NCI-H1048 (cell line): ENCODE measurements at regions not wholly inside any gene's neighbourhood (a gene's known extent, or its start where the extent isn't known, plus 50 kb on each side); places are given as distances from the start of the nearest gene placed in this dataset.
A peak's percentile ranks its signal among the peaks of the same experiment; 100 is the strongest.
"Not testable (repeated sequence)": the region's sequence is repeated elsewhere in the genome, so short reads cannot be mapped to it uniquely, and the experiment has no call there.

Experiments used
- DNase-seq: peaks from one replicate; lab custom pipeline; 2025; lab: John Stamatoyannopoulos, UW

DNA sequence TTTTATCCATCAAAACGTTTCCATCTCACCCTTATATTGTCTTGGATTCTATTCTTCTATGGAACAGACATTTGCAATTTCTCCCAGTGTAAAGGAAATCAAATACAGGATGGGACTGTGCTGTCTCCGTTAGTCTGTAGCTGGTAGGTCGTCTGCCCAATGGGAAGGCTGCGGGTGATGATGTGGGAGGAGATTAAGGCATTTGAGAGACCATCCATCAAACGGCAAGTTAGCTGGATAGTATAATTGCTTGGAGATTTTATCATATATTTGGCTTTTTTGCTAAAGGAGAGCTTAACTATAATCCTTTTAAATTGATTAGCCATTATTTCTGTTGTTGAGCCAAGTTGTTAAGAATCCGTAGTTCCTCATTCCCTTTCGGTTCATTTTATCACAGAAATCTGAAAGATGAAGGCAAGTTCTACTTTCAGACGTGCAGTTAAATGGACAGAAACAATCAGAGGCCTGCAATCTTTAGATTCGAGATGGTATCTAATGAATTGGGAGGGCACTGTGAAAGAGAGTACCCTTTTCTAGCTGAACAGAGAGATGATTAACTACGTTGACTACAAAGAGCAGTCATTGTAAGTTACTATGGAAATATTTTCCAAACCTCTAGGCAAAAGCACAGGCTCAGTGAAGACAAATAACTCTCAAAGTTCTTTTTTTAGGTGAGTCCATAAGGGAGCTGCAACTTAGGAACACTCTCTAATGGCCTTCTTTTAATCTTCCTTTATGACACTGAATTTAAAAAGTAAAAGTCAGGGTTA lies 253.3 kb upstream of the KIAA1217 start:
- no peak for DNase-seq

DNA sequence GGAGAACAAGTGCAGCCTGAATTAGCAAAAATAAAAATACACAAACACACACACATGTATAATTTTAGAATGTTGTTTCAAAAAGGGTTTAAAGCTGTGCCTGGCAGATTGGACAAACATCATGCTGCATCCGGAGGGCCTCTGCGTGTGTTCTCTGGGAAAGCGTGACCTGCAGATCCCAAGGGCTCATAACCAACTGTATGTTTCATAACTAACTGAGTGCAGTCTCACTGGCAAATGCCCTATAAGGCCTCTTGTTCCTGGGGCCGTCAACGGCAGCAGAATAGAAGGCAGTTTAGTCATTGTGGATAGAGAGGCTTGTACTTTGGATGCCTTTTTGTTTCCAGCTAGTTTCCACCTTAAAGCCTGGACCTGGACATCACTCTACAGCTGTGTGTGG lies 243.8 kb upstream of the KIAA1217 start:
- DNase-seq = no peak

DNA sequence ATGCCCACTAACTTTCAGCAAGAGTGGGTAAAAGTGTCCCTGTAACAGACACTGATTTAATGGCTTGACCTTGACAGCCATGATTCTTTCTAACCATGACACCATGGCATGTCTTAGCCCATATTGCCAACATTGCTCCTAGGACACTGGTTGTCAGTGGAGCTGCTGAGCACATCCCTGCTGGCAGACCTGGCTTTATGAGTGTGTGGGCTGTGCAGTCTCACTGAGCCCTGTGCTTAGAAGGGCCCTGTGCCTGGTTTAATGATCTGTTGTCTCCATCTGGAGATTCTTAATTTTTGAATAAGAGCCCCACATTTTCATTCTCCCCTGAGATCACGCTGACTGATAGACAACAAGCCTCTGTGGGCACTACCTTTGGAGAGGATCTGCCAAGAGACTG lies 243.1 kb upstream of the KIAA1217 start:
- no peak for DNase-seq

DNA sequence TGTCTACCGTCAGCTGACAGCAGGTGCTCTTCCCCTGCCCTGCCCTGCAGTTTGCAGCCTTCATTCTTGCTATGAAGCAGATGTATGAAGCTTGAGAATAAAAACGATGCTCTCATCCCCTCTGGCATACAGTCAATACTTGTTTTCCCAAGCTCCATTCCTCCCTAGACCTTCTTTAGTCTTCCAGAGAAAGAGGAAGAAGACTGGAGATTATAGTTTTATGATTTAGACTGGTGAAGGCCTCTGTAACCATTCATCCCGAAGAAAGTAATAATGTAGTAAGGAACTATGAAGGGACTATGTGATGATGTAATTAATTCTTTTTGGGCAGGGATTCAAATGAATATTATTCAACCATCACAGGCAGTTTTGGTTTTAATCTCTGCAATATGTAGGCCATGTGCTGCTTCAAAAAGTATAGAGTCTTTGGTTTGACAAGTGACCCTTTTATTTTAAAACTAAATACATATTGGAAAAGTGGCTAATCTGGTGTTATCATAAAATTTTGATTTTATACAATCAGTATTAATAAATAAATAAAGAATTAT lies 242.4 kb upstream of the KIAA1217 start:
- no peak for DNase-seq

DNA sequence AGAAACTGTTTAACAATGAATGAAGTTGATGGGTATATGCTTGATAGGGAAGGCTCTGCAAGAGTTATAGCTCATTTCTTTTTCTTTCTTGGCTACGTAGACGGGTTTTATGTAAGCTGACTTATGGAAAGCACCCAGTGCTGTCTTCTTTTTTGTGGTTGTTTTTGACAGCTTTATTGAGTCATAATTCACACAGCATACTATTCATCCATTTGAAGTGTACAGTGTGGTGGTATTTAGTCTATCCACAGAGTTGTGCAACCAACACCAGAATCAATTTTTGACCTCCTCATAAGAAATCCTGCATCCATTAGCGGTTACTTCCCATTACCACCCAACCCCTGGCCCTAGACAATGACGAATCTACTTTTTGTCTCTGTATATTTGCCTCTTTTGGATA lies 240.6 kb upstream of the KIAA1217 start:
- DNase-seq = no peak

DNA sequence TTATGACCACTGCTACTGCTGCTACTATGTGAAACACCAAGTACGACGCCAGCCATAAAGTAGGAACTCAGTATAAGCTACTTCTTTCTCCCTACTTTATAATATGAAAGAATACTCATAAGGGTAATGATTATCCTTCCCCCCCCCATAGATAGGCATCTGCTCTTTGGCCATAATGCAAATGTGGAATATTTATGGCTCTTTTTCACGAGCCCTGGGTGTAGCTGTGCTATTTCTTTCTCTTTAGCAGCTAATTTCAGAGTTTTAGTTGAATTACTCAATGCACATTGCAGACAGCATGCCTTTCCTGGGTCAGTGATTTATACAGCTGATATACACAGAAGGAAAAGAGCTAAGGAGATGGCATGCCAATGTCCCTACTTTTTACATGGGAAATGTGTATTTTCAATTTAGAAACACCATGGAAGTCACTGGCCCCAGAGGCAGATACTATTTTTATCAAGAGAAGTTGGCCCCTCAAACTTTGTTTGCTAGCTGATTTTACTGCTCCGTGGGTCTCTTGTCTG lies 234.1 kb upstream of the KIAA1217 start:
- DNase-seq = no peak

DNA sequence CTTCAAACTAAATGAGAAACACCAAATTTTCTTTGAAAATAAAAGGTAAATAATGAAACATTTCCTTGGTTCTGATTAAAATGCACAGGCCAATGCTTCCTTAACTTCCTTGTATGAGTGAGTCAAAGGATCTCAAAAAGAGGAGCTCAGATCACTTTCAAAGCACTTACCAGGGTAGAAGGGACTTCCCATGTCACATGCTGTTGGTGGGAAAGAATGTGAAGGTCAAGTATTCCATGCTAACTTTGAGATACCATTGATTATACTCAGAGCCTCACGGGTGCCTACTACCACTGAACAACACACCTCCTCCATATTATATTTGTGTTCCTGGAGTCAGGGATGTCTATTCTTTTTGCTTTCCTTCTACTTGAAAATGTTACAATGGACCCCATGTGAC lies 233.5 kb upstream of the KIAA1217 start:
- no peak for DNase-seq

DNA sequence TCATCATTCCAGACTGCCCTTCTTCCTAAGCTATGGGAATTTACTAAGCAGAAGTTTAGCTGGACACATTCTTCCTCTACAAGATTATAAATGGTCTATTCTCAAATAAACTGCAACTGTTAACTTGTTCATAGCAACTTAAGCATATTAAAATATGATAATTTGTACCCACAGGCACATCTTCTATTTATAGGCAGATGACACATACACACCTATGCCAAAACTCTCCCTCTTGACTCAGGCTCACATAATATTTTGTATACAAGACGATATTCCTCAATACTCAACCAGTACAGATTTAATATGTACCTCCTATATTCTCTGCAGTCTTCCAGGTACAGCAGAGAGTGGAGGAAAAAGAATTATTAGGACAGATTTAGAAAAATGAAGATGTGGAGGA lies 232.7 kb upstream of the KIAA1217 start:
- no peak for DNase-seq

DNA sequence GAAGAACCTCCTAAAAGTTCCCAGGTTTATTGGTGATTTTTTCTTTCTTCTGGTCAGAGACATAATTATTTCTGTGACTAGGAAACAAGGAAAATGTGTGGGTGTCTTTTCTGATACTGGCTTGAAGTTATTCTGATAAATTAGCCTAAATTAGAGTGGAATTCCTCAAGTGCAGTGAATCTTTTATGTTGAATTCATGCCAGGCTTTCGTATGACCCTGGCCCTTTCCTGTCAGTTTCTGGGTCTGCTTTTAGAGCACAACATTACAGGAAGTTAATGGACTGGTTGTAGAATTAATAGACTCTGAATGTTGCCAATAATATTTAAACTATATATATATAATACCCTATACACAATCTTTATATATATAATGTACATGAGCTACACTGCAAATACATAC lies 230.6 kb upstream of the KIAA1217 start:
- DNase-seq = no peak

DNA sequence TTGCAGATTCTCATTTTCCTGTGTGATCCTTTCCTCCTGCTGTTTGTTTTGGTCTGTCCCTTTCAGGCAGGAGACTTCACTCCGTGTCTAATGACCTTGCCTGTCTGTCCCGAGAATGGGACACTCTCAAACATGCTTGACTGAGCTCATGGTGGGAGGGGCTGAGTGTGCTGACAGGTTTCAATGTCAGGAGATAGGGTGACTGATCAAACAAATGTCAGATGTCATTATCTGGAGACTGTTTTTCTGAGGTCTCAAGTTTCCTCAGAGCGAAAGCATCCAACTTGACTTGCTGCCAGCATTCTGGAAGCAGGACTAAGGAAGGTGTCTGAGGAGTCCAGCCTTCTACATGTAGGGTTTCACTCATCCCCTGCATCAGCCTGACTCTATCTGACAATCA lies 228.8 kb upstream of the KIAA1217 start:
- no peak for DNase-seq

DNA sequence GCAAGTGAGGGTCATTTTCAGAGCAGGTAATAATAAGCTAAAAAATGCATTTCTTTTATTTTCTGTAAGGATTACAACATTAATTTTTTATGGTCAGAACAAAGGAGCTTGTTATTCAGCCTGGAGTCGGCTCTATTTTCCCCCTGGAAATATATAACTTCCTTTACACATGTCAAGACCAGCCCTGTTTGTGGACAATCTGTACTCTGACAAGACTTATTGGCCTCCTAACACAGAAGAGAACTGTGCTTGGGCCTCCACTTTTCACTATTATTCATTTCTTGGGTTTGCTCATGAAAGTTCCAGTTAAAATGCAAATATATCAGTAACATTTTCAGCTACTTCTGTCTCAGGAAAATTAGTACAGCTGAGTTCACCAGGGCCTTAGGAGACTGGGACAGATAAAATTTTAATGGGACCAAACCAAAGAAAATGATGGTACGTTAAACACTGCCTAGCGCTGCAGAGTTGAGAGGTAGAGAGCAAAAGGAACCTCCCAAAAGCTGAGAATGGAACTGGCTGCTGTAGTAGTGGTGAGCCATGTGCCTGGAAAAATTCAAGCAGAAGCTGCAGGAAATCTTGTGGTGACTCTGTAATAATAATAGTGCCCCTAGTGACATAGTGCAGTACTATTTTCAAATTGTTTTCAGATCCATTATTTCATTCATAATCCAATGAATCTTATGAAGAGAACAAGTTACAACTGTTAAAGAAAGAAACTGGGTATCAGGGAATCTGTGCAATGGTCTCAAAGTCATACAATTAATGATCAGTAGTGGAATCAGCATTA lies 227.2 kb upstream of the KIAA1217 start:
- no peak for DNase-seq

DNA sequence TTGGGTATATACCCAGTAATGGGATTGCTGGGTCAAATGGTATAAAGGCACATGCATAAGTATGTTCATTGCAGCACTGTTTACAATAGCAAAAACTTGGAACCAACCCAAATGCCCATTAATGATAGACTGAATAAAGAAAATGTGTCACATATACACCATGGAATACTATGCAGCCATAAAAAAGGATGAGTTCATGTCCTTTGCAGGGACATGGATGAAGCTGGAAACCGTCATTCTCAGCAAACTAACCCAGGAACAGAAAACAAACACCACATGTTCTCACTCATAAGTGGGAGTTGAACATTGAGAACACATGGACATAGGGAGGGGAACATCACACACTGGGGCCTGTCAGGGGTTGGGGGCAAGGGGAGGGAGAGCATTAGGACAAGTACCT lies 224.5 kb upstream of the KIAA1217 start:
- not testable (repeated sequence) for DNase-seq

DNA sequence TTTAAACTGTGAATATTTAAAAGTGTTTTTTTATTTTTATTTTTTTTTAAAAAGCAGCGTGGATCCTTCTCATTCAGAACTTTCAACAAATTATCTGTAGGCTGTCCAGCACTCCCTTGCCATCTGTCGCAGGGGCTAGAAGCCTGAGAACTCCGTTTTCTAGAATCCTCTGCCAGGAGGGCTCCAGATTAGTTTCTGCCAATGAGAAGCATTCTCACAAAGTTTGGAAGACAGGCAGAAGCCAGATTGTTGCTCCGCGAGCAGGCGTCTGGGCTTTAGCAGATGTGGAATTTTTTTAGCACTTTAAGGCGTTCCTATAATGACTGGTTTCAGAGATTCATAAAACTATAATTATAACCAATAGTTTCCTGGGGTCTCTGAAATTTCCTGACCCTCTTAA lies 220.9 kb upstream of the KIAA1217 start:
- no peak for DNase-seq

DNA sequence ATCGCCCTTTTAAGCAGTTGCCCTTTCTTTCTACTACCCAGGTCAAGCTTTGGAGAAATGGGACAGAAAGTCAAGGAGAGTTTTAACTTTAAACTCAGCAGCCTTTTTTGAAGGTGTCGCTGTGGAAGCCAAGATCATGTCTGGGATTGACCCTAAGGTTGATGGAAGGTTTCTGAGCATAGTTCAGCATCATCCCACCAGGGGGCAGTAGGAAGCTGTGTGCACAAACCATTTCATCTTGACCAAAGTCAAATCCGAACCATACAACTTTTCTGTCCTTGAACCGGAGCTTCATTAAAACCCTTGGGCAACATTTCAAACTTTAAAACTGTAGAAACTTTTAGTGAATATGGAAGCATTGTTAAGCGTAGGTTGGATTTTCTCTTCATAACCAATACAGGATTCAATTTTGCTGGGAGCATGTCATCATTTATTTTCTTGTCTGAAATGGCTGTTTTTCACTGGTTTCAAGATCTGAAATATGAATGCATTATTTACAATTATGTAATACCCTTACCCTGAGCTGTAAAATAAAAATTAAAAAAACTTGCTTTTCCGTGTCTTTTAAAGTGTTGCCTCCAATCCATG lies 214.4 kb upstream of the KIAA1217 start:
- peak; percentile 52 for DNase-seq

DNA sequence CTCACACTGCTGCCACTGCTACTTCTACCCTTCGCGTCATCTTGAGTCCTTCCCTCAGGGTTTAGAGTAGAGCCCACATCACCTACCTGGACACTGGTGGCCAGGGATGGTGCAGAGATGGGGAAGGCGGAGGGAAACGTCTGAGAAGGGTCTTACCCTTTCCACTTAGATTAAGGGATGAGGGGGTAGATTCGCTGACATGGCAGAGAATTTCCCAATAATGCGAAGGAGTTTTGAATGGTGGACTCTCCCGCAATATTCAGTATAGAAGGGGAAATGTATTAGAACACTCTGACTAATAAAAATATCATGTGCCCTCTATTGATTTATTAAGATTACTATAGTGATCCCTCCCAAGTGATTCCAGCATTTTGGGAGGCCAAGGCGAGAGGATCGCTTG lies 209.5 kb upstream of the KIAA1217 start:
- no peak for DNase-seq

DNA sequence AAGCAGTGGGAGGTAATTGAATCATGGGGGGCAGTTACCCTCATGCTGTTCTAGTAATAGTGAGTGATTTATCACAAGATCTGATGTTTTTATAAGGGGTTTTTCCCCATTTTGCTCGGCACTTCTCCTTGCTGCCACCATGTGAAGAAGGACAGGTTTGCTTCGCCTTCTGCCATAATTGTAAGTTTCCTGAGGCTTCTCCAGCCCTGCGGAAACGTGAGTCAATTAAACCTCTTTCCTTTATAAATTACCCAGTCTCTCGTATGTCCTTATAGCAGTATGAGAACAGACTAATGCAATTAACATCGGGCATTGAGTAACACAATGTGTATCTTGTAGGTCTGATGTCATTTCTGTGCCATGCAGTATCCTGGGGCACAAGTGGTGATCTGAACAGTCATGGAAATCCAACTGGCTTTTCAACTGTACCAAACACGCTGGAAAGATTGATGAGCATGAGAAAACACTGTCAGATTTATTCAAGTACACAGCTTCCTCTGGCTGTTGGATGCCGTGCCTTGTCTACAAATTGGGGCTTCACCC lies 208.6 kb upstream of the KIAA1217 start:
- DNase-seq = no peak

DNA sequence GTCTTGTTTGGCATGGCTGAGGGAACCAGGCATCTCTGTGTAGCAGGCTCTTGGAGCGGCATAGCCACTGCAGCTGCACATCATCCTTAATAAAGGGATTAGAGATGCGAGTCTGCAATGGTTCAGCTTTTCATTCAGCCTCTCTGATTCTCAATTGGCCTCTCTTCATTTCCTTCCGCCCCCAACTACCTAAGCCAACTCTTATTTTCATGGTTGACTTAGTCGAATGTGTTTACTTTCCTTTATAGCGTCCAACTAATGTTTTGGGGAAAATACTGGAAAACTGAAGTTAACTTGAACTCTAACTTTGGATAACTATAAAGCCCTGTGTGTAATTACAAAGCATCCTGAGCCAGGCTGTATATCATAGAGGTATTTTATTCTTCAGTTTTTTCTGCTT lies 202.2 kb upstream of the KIAA1217 start:
- DNase-seq = no peak

DNA sequence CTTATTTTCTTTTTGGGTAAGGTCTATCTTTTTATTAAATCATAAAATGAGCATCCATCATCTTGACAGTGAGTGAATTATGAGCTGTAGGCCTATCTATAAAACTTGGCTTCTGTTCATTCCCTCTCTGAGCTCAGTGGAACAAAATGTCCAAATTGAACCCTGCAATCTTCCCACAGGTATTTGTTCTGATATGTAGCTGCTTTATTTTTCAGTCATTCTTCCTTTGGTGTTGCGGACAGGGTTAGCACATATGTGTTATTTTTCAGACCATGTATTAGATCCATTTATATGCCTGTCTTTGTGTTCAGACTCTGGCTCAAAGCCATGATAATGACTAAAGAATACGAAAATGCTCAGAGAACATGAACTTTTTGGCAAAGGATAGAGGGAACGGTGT lies 201.6 kb upstream of the KIAA1217 start:
- no peak for DNase-seq

DNA sequence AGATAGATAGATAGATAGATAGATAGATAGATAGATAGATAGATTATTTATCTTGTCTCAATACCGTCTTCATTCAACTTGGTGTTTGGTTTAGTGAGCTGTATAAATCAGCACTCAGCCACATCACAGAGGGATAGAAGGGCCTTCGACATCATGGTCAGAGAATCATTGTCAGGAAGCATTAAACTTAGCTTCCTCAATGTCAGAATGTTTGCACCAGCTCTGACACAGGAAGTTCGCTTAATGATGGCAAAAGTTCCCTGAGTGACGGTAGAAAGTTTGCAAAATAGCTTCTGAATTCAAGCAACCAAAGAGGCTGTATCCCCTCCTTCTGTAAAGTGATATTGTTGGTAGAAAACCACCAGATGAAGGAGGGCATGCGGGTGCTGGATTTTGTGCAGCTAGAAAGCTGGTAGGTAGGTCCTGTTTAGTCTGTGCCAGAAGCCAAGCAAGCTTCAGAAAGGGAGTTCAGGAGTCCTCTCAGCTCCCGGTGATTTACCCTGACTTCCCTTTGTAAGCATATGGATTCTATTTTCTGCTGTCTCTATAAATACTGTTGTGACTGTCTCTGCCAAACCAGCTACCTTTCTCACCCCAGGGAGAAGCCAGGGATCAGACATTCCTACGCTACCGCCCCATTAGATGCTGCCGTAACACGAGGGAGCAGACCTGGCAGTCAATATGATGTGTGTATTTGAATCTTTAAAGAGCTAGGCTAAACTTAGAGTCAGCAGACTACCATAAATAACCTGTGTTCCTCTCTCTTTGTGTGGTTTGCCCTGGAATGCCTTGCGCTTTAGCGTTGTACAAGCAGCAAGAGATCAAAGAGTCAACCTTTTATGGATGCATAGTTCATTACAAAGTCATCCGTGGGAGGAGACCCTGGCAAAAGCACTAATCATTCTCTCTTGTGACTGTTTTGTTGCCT lies 200.5 kb upstream of the KIAA1217 start:
- no peak for DNase-seq

DNA sequence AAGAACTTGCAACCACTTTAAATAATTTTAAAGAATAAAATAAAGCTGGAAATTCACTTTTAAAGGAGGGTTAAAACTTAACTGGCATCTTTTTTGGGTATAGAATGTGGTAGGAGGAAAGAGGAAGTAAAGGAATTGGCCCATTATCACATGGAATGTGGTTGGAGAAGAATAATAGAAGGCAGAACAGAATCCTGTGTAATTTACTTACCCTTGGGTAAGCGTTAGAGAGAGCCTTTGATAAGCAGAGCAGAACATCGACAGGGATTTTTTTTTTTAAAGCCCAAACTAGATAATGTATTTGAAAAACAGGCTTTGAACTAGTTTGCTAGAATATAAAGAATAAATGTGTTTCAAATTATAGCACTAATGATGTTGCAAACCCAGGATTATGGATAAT lies 199.8 kb upstream of the KIAA1217 start:
- DNase-seq = no peak

DNA sequence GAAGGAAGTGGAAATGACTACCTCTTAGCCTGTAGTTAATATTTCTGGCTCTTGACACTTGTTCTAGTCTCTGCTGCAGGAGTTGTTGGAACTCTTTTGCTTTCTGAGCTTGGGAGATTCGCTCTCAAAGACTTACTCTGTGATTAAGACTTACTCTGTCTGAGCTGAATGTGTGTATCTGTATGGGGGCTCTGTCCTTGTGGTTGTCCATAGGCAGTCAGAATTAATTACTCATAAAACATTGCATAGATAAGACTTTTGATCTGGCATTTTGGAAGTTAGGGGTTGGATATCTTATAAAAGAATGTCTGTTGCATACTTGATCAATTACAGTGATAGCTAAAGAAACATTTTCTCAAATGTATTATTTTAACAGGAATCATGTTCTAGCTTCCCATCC lies 199.2 kb upstream of the KIAA1217 start:
- no peak for DNase-seq
